Lung (tissue), 11 donors: ENCODE measurements at regions not wholly inside any gene's neighbourhood (a gene's known extent, or its start where the extent isn't known, plus 50 kb on each side); places are given as distances from the start of the nearest gene placed in this dataset.

Experiments
- ATAC-seq: fragments of 200-7000 bp; cut with Tn5 transposase; one replicate; pipeline ENCODE4 v1.9.1; 2020; ENCODE audit warnings: moderate number of reproducible peaks; ENCODE audit not compliant: insufficient read depth, low FRiP score
- DNase-seq, 3 donors: peaks; one replicate each; pipeline ENCODE4 v3.0.0-alpha.2; 2013 to 2017
- H3K27ac ChIP-seq, 2 donors: one replicate each; pipeline ENCODE4 v1.5.1; 2013; ENCODE audit warnings: mild to moderate bottlenecking in 2 of 2, moderate library complexity in 2 of 2, control low read depth in 1 of 2, inconsistent platforms in 1 of 2, low read depth in 1 of 2, low read length in 1 of 2
- H3K27me3 ChIP-seq, 3 donors: one replicate each; pipeline ENCODE4 v1.5.1; 2013; ENCODE audit warnings: low read length in 2 of 3; ENCODE audit not compliant: control insufficient read depth in 3 of 3, insufficient read depth in 3 of 3
- H3K36me3 ChIP-seq, 4 donors: one replicate each; pipeline ENCODE4 v1.5.1; 2013; ENCODE audit warnings: low read length in 4 of 4, mild to moderate bottlenecking in 1 of 4, moderate library complexity in 1 of 4; ENCODE audit not compliant: control insufficient read depth in 4 of 4, insufficient read depth in 4 of 4
- H3K4me1 ChIP-seq, 5 donors: one replicate each; pipeline ENCODE4 v1.5.1; 2013; ENCODE audit warnings: low read length in 5 of 5, mild to moderate bottlenecking in 2 of 5, moderate library complexity in 1 of 5; ENCODE audit not compliant: control insufficient read depth in 5 of 5, insufficient read depth in 5 of 5
- H3K4me3 ChIP-seq: one replicate; pipeline ENCODE4 v1.5.1; 2013; ENCODE audit warnings: mild to moderate bottlenecking, control low read depth, moderate library complexity
- H3K9ac ChIP-seq, 2 donors: one replicate each; pipeline ENCODE4 v1.5.1; 2013; ENCODE audit warnings: low read length in 2 of 2, control low read depth in 1 of 2; ENCODE audit not compliant: insufficient read depth in 1 of 2
- H3K9me3 ChIP-seq, 4 donors: one replicate each; pipeline ENCODE4 v1.5.1; 2013; ENCODE audit warnings: low read length in 3 of 4, mild to moderate bottlenecking in 1 of 4, moderate library complexity in 1 of 4; ENCODE audit not compliant: control insufficient read depth in 4 of 4, insufficient read depth in 3 of 4
- WGBS, 2 donors: extraction: QIAGEN DNeasy Blood & Tissue Kit; methylation state at CpG; one replicate each; pipeline ENCODE4 v1.1.7; 2013; 5-methylcytosine and 5-hydroxymethylcytosine counted together
- TF ChIP-seq, protein P1 (sequence below): IDR thresholded peaks from 2 replicates; pipeline ENCODE4 v1.5.1; 2012; ENCODE audit warnings: mild to moderate bottlenecking; ENCODE audit errors: control extremely low read depth, extremely low read depth
- donor health status: control.
- donor health status: control.
- donor health status: Bipolar disorder and iron deficiency.
- donor health status: healthy.
- donor health status: DM: yes; HTN: yes; CAD: no.

DNA sequence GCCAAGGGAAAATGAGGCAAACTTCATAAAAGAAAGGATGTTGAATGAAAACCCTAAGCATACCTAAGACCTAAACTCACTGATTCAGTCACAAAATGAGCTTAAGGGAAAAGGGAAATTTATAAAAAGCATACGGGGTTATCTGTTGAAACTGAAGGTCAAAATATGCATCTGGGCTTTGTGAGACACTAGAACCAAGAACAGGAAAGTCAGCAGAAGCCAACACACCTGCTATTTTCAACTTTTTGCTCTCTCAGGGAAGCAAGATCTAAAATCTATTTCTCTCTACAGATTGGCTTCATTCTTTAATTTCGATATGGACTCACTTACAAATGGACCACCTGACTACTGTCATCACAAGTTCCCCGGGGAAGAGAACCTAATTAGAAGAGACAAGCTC lies 338.6 kb upstream of the NECTIN3 start:
- no peak for ATAC-seq
- Histone ChIP-seq H3K4me3 (no peak overlapping the region), H3K9ac (no peak overlapping the region), H3K9me3 (no peaks in the 10 kb centered on the region), H3K36me3 (no peaks in the 10 kb centered on the region), H3K4me1 (no peaks in the 10 kb centered on the region), H3K27ac (no peak overlapping the region), H3K27me3 (no peaks in the 10 kb centered on the region)
- TF ChIP-seq, protein P1, sequence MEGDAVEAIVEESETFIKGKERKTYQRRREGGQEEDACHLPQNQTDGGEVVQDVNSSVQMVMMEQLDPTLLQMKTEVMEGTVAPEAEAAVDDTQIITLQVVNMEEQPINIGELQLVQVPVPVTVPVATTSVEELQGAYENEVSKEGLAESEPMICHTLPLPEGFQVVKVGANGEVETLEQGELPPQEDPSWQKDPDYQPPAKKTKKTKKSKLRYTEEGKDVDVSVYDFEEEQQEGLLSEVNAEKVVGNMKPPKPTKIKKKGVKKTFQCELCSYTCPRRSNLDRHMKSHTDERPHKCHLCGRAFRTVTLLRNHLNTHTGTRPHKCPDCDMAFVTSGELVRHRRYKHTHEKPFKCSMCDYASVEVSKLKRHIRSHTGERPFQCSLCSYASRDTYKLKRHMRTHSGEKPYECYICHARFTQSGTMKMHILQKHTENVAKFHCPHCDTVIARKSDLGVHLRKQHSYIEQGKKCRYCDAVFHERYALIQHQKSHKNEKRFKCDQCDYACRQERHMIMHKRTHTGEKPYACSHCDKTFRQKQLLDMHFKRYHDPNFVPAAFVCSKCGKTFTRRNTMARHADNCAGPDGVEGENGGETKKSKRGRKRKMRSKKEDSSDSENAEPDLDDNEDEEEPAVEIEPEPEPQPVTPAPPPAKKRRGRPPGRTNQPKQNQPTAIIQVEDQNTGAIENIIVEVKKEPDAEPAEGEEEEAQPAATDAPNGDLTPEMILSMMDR: no peak
- WGBS, 2 donors: 81 to 84% methylated on average over 3 of the region's 3 CpGs
- no peak for DNase-seq

GRCh38 chr3:110734524-110734923 lies 337.1 kb upstream of the NECTIN3 start:
- DNase-seq (no peak), ATAC-seq (no peak)
- no peak overlapping the region for H3K9ac ChIP-seq
- H3K4me1 ChIP-seq: no peaks in the 10 kb centered on the region
- no peaks in the 10 kb centered on the region for H3K9me3 ChIP-seq
- no peak overlapping the region for H3K27ac ChIP-seq
- no peak overlapping the region for H3K4me3 ChIP-seq
- TF ChIP-seq, protein P1: no peak
- WGBS, 2 donors: 74 to 86% methylated on average over 5 of the region's 5 CpGs
- H3K27me3 ChIP-seq: no peaks in the 10 kb centered on the region
- H3K36me3 ChIP-seq: no peaks in the 10 kb centered on the region

GRCh38 chr3:110736332-110736731 lies 335.3 kb upstream of the NECTIN3 start:
- H3K9ac ChIP-seq: no peak overlapping the region
- ATAC-seq (no peak), DNase-seq (peak in 1 of 3 donors; percentile 13)
- H3K27me3 ChIP-seq: no peaks in the 10 kb centered on the region
- no peaks in the 10 kb centered on the region for H3K4me1 ChIP-seq
- no peaks in the 10 kb centered on the region for H3K36me3 ChIP-seq
- no peak overlapping the region for H3K27ac ChIP-seq
- TF ChIP-seq, protein P1: no peak
- no peak overlapping the region for H3K4me3 ChIP-seq
- H3K9me3 ChIP-seq: no peaks in the 10 kb centered on the region
- WGBS, 2 donors: 24 to 48% methylated on average over 1 of the region's 1 CpG

GRCh38 chr3:110738531-110738930 lies 333.1 kb upstream of the NECTIN3 start:
- no peaks in the 10 kb centered on the region for H3K4me1 ChIP-seq
- no peaks in the 10 kb centered on the region for H3K36me3 ChIP-seq
- no peak overlapping the region for H3K4me3 ChIP-seq
- H3K27me3 ChIP-seq: no peaks in the 10 kb centered on the region
- H3K9me3 ChIP-seq: no peaks in the 10 kb centered on the region
- TF ChIP-seq, protein P1: no peak
- ATAC-seq: no peak
- 85 to 88% methylated on average over 1 of the region's 1 CpG for WGBS, 2 donors
- no peak for DNase-seq
- no peak overlapping the region for H3K27ac ChIP-seq
- no peak overlapping the region for H3K9ac ChIP-seq
